OCI-LY7 (cell line): ENCODE measurements at regions not wholly inside any gene's neighbourhood (a gene's known extent, or its start where the extent isn't known, plus 50 kb on each side); places are given as distances from the start of the nearest gene placed in this dataset.

ENCODE experiments used
- EZH2phosphoT487 ChIP-seq: fragments of 200-600 bp; sonication (generic); IDR thresholded peaks from 2 replicates; pipeline ENCODE4 v1.6.1; 2018; ENCODE audit warnings: low read depth, borderline replicate concordance, mild to moderate bottlenecking, mixed run types, antibody characterized with exemption, low read length, moderate library complexity, mixed read lengths
- TF ChIP-seq, protein P1 (sequence below): fragments of 200-600 bp; sonication (generic); conservative IDR thresholded peaks from 2 replicates; pipeline ENCODE4 v1.5.1; 2014; ENCODE audit warnings: mild to moderate bottlenecking, antibody characterized with exemption, low read length, moderate library complexity, mixed read lengths

DNA sequence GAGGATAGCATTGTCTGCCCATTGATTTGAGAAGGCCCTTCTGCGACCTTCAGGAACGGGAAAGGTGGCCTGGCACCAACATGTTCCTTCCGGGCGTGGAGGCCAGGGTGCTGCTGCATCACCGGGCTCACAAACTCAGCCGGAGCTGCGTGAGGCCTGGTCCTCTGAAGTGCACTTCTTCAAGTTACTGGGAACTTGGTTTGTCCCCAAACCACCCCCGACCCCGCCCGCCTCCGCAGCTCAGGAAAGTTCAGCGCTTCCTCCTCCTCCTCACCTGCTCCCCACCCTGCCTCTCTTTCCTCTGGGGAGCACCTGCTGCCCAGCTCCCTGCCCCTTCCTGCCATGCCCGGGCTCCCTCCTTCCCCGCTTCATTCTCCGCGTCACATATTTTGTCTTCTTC lies 116.0 kb upstream of the LRPAP1 start:
- TF ChIP-seq, protein P1, sequence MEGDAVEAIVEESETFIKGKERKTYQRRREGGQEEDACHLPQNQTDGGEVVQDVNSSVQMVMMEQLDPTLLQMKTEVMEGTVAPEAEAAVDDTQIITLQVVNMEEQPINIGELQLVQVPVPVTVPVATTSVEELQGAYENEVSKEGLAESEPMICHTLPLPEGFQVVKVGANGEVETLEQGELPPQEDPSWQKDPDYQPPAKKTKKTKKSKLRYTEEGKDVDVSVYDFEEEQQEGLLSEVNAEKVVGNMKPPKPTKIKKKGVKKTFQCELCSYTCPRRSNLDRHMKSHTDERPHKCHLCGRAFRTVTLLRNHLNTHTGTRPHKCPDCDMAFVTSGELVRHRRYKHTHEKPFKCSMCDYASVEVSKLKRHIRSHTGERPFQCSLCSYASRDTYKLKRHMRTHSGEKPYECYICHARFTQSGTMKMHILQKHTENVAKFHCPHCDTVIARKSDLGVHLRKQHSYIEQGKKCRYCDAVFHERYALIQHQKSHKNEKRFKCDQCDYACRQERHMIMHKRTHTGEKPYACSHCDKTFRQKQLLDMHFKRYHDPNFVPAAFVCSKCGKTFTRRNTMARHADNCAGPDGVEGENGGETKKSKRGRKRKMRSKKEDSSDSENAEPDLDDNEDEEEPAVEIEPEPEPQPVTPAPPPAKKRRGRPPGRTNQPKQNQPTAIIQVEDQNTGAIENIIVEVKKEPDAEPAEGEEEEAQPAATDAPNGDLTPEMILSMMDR, result no peak
- no peak for TF ChIP-seq EZH2phosphoT487
